Globus pallidus (tissue), 1 donor: ENCODE measurements at regions not wholly inside any gene's neighbourhood (a gene's known extent, or its start where the extent isn't known, plus 50 kb on each side); places are given as distances from the start of the nearest gene placed in this dataset.

Experiments
- DNase-seq: peaks from one replicate; pipeline ENCODE4 v3.0.0-alpha.2; 2015; ENCODE audit warnings: low spot score

- no peak for DNase-seq
Measured at GRCh38 chr5:6236170-6236793, 142.1 kb downstream of the MED10 start.

GRCh38 chr5:6235726-6236125 lies 142.6 kb downstream of the MED10 start:
- no peak for DNase-seq

GRCh38 chr5:6228257-6229250 lies 149.8 kb downstream of the MED10 start:
- DNase-seq: no peak

- DNase-seq: no peak
Measured at GRCh38 chr5:6225121-6225607, 153.2 kb downstream of the MED10 start.

GRCh38 chr5:6224406-6224805 lies 153.9 kb downstream of the MED10 start:
- DNase-seq: no peak

- DNase-seq: no peak
Measured at GRCh38 chr5:6222899-6223298, 155.4 kb downstream of the MED10 start.

- DNase-seq: no peak
Measured at GRCh38 chr5:6222121-6222520, 156.2 kb downstream of the MED10 start.

GRCh38 chr5:6221141-6221626 lies 157.2 kb downstream of the MED10 start:
- no peak for DNase-seq

GRCh38 chr5:6220346-6221088 lies 157.8 kb downstream of the MED10 start:
- no peak for DNase-seq

GRCh38 chr5:6218517-6218916 lies 159.8 kb downstream of the MED10 start:
- no peak for DNase-seq

GRCh38 chr5:6218116-6218515 lies 160.2 kb downstream of the MED10 start:
- no peak for DNase-seq

- no peak for DNase-seq
Measured at GRCh38 chr5:6216471-6217075, 161.8 kb downstream of the MED10 start.

- DNase-seq: no peak
Measured at GRCh38 chr5:6215891-6216290, 162.5 kb downstream of the MED10 start.

GRCh38 chr5:6212244-6212643 lies 166.1 kb downstream of the MED10 start:
- DNase-seq: no peak

GRCh38 chr5:6206501-6206900 lies 171.8 kb downstream of the MED10 start:
- DNase-seq: peak; percentile 3

GRCh38 chr5:6202968-6203365 lies 175.4 kb downstream of the MED10 start:
- no peak for DNase-seq

- no peak for DNase-seq
Measured at GRCh38 chr5:6202149-6202967, 176.0 kb downstream of the MED10 start.

- DNase-seq: no peak
Measured at GRCh38 chr5:6201631-6202030, 176.7 kb downstream of the MED10 start.

GRCh38 chr5:6198531-6198930 lies 179.8 kb downstream of the MED10 start:
- no peak for DNase-seq

GRCh38 chr5:6197427-6197826 lies 180.9 kb downstream of the MED10 start:
- DNase-seq: no peak
